Neural progenitor cell (in vitro differentiated cells): ENCODE measurements at regions not wholly inside any gene's neighbourhood (a gene's known extent, or its start where the extent isn't known, plus 50 kb on each side); places are given as distances from the start of the nearest gene placed in this dataset.

ENCODE experiments used
- DNase-seq: peaks from one replicate; pipeline ENCODE4 v3.0.0-alpha.2; 2016; ENCODE audit warnings: low spot score
- H2AFZ ChIP-seq: fragments of 200-600 bp; sonication (generic); replicated peaks from 2 replicates; pipeline ENCODE4 v1.6.1; 2016; ENCODE audit warnings: antibody characterized with exemption
- H3F3A ChIP-seq: fragments of 200-600 bp; sonication (generic); 2 replicates; pipeline ENCODE4 v1.6.1; 2016; ENCODE audit warnings: antibody characterized with exemption, low read depth
- H3K27ac ChIP-seq: fragments of 200-600 bp; sonication (generic); 2 replicates; pipeline ENCODE4 v1.5.1; 2016; ENCODE audit warnings: mild to moderate bottlenecking
- H3K27me3 ChIP-seq: fragments of 200-600 bp; sonication (generic); 2 replicates; pipeline ENCODE4 v1.6.1; 2016; ENCODE audit warnings: mild to moderate bottlenecking, moderate library complexity
- H3K36me3 ChIP-seq: fragments of 200-600 bp; sonication (generic); 2 replicates; pipeline ENCODE4 v1.5.1; 2016
- H3K4me1 ChIP-seq: fragments of 200-600 bp; sonication (generic); 2 replicates; pipeline ENCODE4 v1.6.1; 2016; ENCODE audit warnings: mixed run types
- H3K4me2 ChIP-seq: fragments of 200-600 bp; sonication (generic); 2 replicates; pipeline ENCODE4 v1.6.1; 2016
- H3K4me3 ChIP-seq: fragments of 200-600 bp; sonication (generic); 2 replicates; pipeline ENCODE4 v1.5.1; 2016
- H3K79me2 ChIP-seq: fragments of 200-600 bp; sonication (generic); 2 replicates; pipeline ENCODE4 v1.6.1; 2016; ENCODE audit warnings: low read depth
- H3K9ac ChIP-seq: fragments of 200-600 bp; sonication (generic); 2 replicates; pipeline ENCODE4 v1.6.1; 2016
- H3K9me3 ChIP-seq: fragments of 200-600 bp; sonication (generic); 2 replicates; pipeline ENCODE4 v1.5.1; 2016; ENCODE audit warnings: low read depth
- H4K20me1 ChIP-seq: fragments of 200-600 bp; sonication (generic); 2 replicates; pipeline ENCODE4 v1.6.1; 2016; ENCODE audit warnings: low read depth
- H3K27ac Mint-ChIP-seq: 3 replicates; pipeline ENCODE4 v1.8.0; 2021; ENCODE audit warnings: mixed read lengths
- H3K27me3 Mint-ChIP-seq: 2 replicates; pipeline ENCODE4 v1.8.0; 2022; ENCODE audit warnings: low read depth, mild to moderate bottlenecking, inconsistent platforms, moderate library complexity, mixed read lengths; ENCODE audit not compliant: insufficient read depth
- H3K36me3 Mint-ChIP-seq: 3 replicates; pipeline ENCODE4 v1.8.0; 2021; ENCODE audit warnings: mixed read lengths
- H3K4me1 Mint-ChIP-seq: 3 replicates; pipeline ENCODE4 v1.8.0; 2021; ENCODE audit warnings: mixed read lengths
- H3K4me3 Mint-ChIP-seq: 3 replicates; pipeline ENCODE4 v1.8.0; 2021; ENCODE audit warnings: mild to moderate bottlenecking, moderate library complexity, mixed read lengths
- H3K9me3 Mint-ChIP-seq: 3 replicates; pipeline ENCODE4 v1.8.0; 2020; ENCODE audit warnings: mixed read lengths
- EZH2 ChIP-seq: fragments of 200-600 bp; sonication (generic); IDR thresholded peaks from 2 replicates; pipeline ENCODE4 v1.6.1; 2017; ENCODE audit warnings: antibody characterized with exemption, mild to moderate bottlenecking, moderate library complexity
- EZH2phosphoT487 ChIP-seq: fragments of 200-600 bp; sonication (generic); IDR thresholded peaks from 2 replicates; pipeline ENCODE4 v1.6.1; 2017; ENCODE audit warnings: antibody characterized with exemption
- TF ChIP-seq, protein P1 (sequence below): fragments of 200-600 bp; sonication (generic); IDR thresholded peaks from 2 replicates; pipeline ENCODE4 v1.5.1; 2017; ENCODE audit warnings: antibody characterized with exemption, mild to moderate bottlenecking

DNA sequence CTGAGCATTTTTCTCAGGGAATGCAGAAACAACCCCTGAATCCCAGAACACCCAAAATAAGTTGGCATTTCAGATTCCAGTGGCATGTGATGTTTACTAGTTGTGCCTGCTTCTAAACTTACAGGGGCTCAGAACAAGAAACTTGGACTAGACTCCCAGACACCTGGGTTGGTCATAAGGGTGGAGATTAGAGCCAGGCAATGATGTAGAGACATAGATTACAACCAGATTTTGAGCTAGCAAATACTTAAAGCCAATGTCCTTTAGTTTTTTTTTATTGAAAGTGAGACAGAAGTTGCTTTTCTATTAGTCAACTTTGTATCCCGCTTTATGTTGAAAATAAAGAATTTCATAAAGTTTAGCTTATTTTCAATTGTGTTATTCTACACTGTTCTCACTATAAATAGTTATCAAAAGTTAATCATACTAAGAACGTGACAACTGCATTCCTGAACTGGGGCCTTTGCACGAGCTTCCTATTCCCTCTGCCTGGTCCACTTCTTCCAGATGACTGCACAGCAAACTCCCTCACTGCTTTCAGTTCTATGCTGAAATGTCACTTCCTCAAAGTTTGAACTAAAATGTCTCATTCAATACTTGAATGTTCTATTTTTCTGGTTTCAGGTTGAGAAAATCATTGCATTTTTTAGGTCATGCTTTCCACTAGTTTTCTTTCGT, 224.7 kb upstream of the PPP1R2C start:
- peaks cover 14% of the 10 kb centered on the region for H3K4me1 ChIP-seq
- no peak for DNase-seq
- no peaks in the 10 kb centered on the region for H3K36me3 ChIP-seq
- no peak overlapping the region for H3K27ac Mint-ChIP-seq
- TF ChIP-seq, protein P1, sequence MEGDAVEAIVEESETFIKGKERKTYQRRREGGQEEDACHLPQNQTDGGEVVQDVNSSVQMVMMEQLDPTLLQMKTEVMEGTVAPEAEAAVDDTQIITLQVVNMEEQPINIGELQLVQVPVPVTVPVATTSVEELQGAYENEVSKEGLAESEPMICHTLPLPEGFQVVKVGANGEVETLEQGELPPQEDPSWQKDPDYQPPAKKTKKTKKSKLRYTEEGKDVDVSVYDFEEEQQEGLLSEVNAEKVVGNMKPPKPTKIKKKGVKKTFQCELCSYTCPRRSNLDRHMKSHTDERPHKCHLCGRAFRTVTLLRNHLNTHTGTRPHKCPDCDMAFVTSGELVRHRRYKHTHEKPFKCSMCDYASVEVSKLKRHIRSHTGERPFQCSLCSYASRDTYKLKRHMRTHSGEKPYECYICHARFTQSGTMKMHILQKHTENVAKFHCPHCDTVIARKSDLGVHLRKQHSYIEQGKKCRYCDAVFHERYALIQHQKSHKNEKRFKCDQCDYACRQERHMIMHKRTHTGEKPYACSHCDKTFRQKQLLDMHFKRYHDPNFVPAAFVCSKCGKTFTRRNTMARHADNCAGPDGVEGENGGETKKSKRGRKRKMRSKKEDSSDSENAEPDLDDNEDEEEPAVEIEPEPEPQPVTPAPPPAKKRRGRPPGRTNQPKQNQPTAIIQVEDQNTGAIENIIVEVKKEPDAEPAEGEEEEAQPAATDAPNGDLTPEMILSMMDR = no peak
- no peak for TF ChIP-seq EZH2phosphoT487
- TF ChIP-seq EZH2 = no peak
- no peak overlapping the region for H3K4me2 ChIP-seq
- H3K27me3 Mint-ChIP-seq = no peaks in the 10 kb centered on the region
- H3K4me3 ChIP-seq = no peak overlapping the region
- H3K4me3 Mint-ChIP-seq = no peak overlapping the region
- H3K79me2 ChIP-seq = no peaks in the 10 kb centered on the region
- no peak overlapping the region for H3K9ac ChIP-seq
- no peaks in the 10 kb centered on the region for H3K36me3 Mint-ChIP-seq
- H3F3A ChIP-seq = no peaks in the 10 kb centered on the region
- H3K27ac ChIP-seq = no peak overlapping the region
- peaks cover 2% of the 10 kb centered on the region for H3K9me3 Mint-ChIP-seq
- no peak overlapping the region for H2AFZ ChIP-seq
- no peaks in the 10 kb centered on the region for H3K9me3 ChIP-seq
- H3K27me3 ChIP-seq = no peaks in the 10 kb centered on the region
- H3K4me1 Mint-ChIP-seq = no peaks in the 10 kb centered on the region
- no peaks in the 10 kb centered on the region for H4K20me1 ChIP-seq

DNA sequence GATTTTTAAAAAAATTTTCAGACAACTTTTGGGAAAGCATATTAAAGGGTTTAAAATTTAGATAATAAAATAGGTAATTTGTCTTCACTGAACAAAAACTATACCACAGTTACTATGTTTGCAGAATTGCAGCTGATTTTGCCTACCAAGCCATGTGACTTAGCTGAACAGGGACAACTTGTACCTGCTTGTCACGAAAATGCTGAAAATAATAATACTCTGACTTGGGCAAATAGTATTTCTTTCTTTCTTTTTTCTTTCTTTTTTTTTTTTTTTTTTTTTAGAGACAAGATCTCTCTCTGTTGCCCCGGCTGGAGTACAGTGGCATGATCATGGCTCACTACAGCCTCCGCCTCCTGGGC, 225.2 kb upstream of the PPP1R2C start:
- no peak overlapping the region for H3K9ac ChIP-seq
- no peaks in the 10 kb centered on the region for H3K27me3 ChIP-seq
- no peaks in the 10 kb centered on the region for H3K9me3 ChIP-seq
- H3K4me2 ChIP-seq = no peak overlapping the region
- H3F3A ChIP-seq = no peaks in the 10 kb centered on the region
- H3K36me3 ChIP-seq = no peaks in the 10 kb centered on the region
- Mint-ChIP-seq H3K9me3 (peaks cover 2% of the 10 kb centered on the region), H3K4me3 (no peak overlapping the region), H3K4me1 (no peaks in the 10 kb centered on the region), H3K36me3 (no peaks in the 10 kb centered on the region), H3K27ac (no peak overlapping the region), H3K27me3 (no peaks in the 10 kb centered on the region)
- H2AFZ ChIP-seq = no peak overlapping the region
- H3K4me1 ChIP-seq = peaks cover 20% of the 10 kb centered on the region
- H3K4me3 ChIP-seq = no peak overlapping the region
- H3K27ac ChIP-seq = no peak overlapping the region
- DNase-seq = no peak
- H4K20me1 ChIP-seq = no peaks in the 10 kb centered on the region
- TF ChIP-seq EZH2phosphoT487 (no peak), EZH2 (no peak)
- TF ChIP-seq, protein P1 = no peak
- H3K79me2 ChIP-seq = no peaks in the 10 kb centered on the region

DNA sequence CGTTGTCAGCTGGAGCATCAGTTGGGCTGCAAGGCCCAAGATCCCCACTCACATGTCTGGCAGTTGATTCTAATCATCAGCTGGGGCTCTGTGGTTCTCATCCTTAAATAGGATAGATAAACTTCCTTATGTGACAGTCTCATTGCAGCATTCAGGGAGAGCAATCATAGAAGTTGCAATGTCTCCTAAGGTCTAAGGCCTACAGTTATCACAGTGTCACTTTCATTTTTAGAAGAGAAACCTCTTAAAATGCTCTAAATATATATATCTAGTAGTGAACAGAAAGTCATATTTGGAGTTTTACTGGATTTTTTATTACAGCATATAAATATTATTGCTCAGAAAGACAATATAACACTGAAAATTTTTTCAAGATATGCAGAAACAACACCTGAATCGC, 226.0 kb upstream of the PPP1R2C start:
- Mint-ChIP-seq H3K4me1 (peaks cover 5% of the 10 kb centered on the region), H3K27me3 (no peaks in the 10 kb centered on the region), H3K4me3 (no peak overlapping the region), H3K27ac (no peak overlapping the region), H3K36me3 (no peaks in the 10 kb centered on the region), H3K9me3 (peaks cover 2% of the 10 kb centered on the region)
- H3K27ac ChIP-seq = no peak overlapping the region
- H3K27me3 ChIP-seq = no peaks in the 10 kb centered on the region
- peaks cover 6% of the 10 kb centered on the region for H3F3A ChIP-seq
- no peaks in the 10 kb centered on the region for H3K36me3 ChIP-seq
- H3K79me2 ChIP-seq = no peaks in the 10 kb centered on the region
- no peak overlapping the region for H3K4me3 ChIP-seq
- no peak overlapping the region for H3K9ac ChIP-seq
- H4K20me1 ChIP-seq = no peaks in the 10 kb centered on the region
- H3K4me1 ChIP-seq = peaks cover 26% of the 10 kb centered on the region
- H3K9me3 ChIP-seq = no peaks in the 10 kb centered on the region
- DNase-seq = no peak
- no peak overlapping the region for H2AFZ ChIP-seq
- TF ChIP-seq, protein P1 = no peak
- TF ChIP-seq EZH2 (no peak), EZH2phosphoT487 (no peak)
- no peak overlapping the region for H3K4me2 ChIP-seq
